ENCODE measurements at regions not wholly inside any gene's neighbourhood (a gene's known extent, or its start where the extent isn't known, plus 50 kb on each side); places are given as distances from the start of the nearest gene placed in this dataset.

- no peak for TF ChIP-seq CTCF (IDR thresholded peaks at IDR 0.05)
- TF ChIP-seq POLR2A (IDR thresholded peaks at IDR 0.05) = no peak
Observed at GRCh38 chr2:57084697-57085281, 901.0 kb downstream of the CCDC85A start.
